CD4-positive, alpha-beta T cell treated with Interleukin-4 for 4 hours (primary cell): ENCODE measurements at regions not wholly inside any gene's neighbourhood (a gene's known extent, or its start where the extent isn't known, plus 50 kb on each side); places are given as distances from the start of the nearest gene placed in this dataset.
"Not testable (repeated sequence)": the region's sequence is repeated elsewhere in the genome, so short reads cannot be mapped to it uniquely, and the experiment has no call there.

Source experiments
- DNase-seq: peaks from one replicate; pipeline ENCODE4 v3.0.0-alpha.2; 2020

- DNase-seq, result not testable (repeated sequence)
Observed at GRCh38 chr22:23436354-23437106, 143.6 kb downstream of the IGLL1 start.

GRCh38 chr22:23435186-23435585 lies 144.9 kb downstream of the IGLL1 start:
- not testable (repeated sequence) for DNase-seq

GRCh38 chr22:23434198-23434830 lies 145.8 kb downstream of the IGLL1 start:
- not testable (repeated sequence) for DNase-seq

- peak; percentile 14 for DNase-seq
Observed at GRCh38 chr22:23433127-23434005, 146.7 kb downstream of the IGLL1 start.

- not testable (repeated sequence) for DNase-seq
Observed at GRCh38 chr22:23432719-23433118, 147.4 kb downstream of the IGLL1 start.

GRCh38 chr22:23431337-23432072 lies 148.6 kb downstream of the IGLL1 start:
- DNase-seq, result no peak

GRCh38 chr22:23424551-23425068 lies 155.5 kb downstream of the IGLL1 start:
- not testable (repeated sequence) for DNase-seq

GRCh38 chr22:23424031-23424430 lies 156.1 kb downstream of the IGLL1 start:
- no peak for DNase-seq

GRCh38 chr22:23422281-23422680 lies 157.8 kb downstream of the IGLL1 start:
- not testable (repeated sequence) for DNase-seq

GRCh38 chr22:23421300-23421699 lies 158.8 kb downstream of the IGLL1 start:
- not testable (repeated sequence) for DNase-seq

GRCh38 chr22:23419931-23420330 lies 160.2 kb downstream of the IGLL1 start:
- DNase-seq, result no peak

- DNase-seq, result no peak
Observed at GRCh38 chr22:23419171-23419570, 160.9 kb downstream of the IGLL1 start.

- no peak for DNase-seq
Observed at GRCh38 chr22:23418159-23418788, 161.8 kb downstream of the IGLL1 start.

- DNase-seq, result not testable (repeated sequence)
Observed at GRCh38 chr22:23417327-23417726, 162.8 kb downstream of the IGLL1 start.

GRCh38 chr22:23416169-23416690 lies 163.9 kb downstream of the IGLL1 start:
- DNase-seq, result not testable (repeated sequence)

- DNase-seq, result no peak
Observed at GRCh38 chr22:23415490-23415851, 164.6 kb downstream of the IGLL1 start.

GRCh38 chr22:23414727-23415489 lies 165.2 kb downstream of the IGLL1 start:
- DNase-seq, result no peak

GRCh38 chr22:23411739-23412138 lies 168.4 kb downstream of the IGLL1 start:
- DNase-seq, result no peak

GRCh38 chr22:23410411-23410810 lies 169.7 kb downstream of the IGLL1 start:
- no peak for DNase-seq

- DNase-seq, result no peak
Observed at GRCh38 chr22:23409976-23410375, 170.1 kb downstream of the IGLL1 start.

GRCh38 chr22:23408321-23408720 lies 171.8 kb downstream of the IGLL1 start:
- DNase-seq, result no peak
